Astrocyte (in vitro differentiated cells and primary cell): ENCODE measurements at regions not wholly inside any gene's neighbourhood (a gene's known extent, or its start where the extent isn't known, plus 50 kb on each side); places are given as distances from the start of the nearest gene placed in this dataset.

ENCODE experiments used
- DNase-seq: peaks from one replicate; pipeline ENCODE4 v3.0.0-alpha.2; 2010; ENCODE audit warnings: low read depth
- FAIRE-seq: peaks from 2 replicates; lab custom pipeline; 2011; peaks lifted over from hg19 to GRCh38; lab: Jason Lieb, UNC
- H2AFZ ChIP-seq: 2 replicates; pipeline ENCODE4 v1.6.0; 2012; ENCODE audit warnings: low read depth, low read length, inconsistent platforms
- H3K27ac ChIP-seq: 2 replicates; pipeline ENCODE4 v1.5.1; 2011; ENCODE audit warnings: low read depth, low read length, inconsistent platforms
- H3K27me3 ChIP-seq: 2 replicates; pipeline ENCODE4 v1.6.0; 2011; ENCODE audit warnings: low read length, inconsistent platforms; ENCODE audit not compliant: insufficient read depth
- H3K36me3 ChIP-seq: 2 replicates; pipeline ENCODE4 v1.5.1; 2011; ENCODE audit warnings: low read length, inconsistent platforms; ENCODE audit not compliant: insufficient read depth
- H3K4me1 ChIP-seq: 2 replicates; pipeline ENCODE4 v1.5.1; 2011; ENCODE audit warnings: low read length, inconsistent platforms; ENCODE audit not compliant: insufficient read depth
- H3K4me2 ChIP-seq: 2 replicates; pipeline ENCODE4 v1.6.0; 2012; ENCODE audit warnings: low read length, inconsistent platforms
- H3K4me3 ChIP-seq: 2 replicates; pipeline ENCODE4 v1.5.1; 2011; ENCODE audit warnings: low read depth, mild to moderate bottlenecking, low read length, inconsistent platforms; ENCODE audit not compliant: insufficient read depth
- H3K79me2 ChIP-seq: 2 replicates; pipeline ENCODE4 v1.6.0; 2012; ENCODE audit warnings: mild to moderate bottlenecking, low read length, inconsistent platforms; ENCODE audit not compliant: insufficient read depth
- H3K9ac ChIP-seq: 2 replicates; pipeline ENCODE4 v1.6.0; 2012; ENCODE audit warnings: mild to moderate bottlenecking, low read length, inconsistent platforms
- H3K9me3 ChIP-seq: 2 replicates; pipeline ENCODE4 v1.5.1; 2012; ENCODE audit warnings: low read depth, mild to moderate bottlenecking, low read length, inconsistent platforms; ENCODE audit not compliant: insufficient read depth
- H4K20me1 ChIP-seq: 2 replicates; pipeline ENCODE4 v1.6.0; 2012; ENCODE audit warnings: low read length, inconsistent platforms; ENCODE audit not compliant: insufficient read depth
- H3K27ac Mint-ChIP-seq: one replicate; pipeline ENCODE4 v1.8.0; 2021; ENCODE audit warnings: mild to moderate bottlenecking, mixed read lengths; ENCODE audit not compliant: unreplicated experiment
- H3K27me3 Mint-ChIP-seq: one replicate; pipeline ENCODE4 v1.8.0; 2021; ENCODE audit warnings: low read depth, mixed read lengths; ENCODE audit not compliant: unreplicated experiment
- H3K36me3 Mint-ChIP-seq: one replicate; pipeline ENCODE4 v1.8.0; 2021; ENCODE audit warnings: low read depth, mixed read lengths; ENCODE audit not compliant: unreplicated experiment
- H3K4me1 Mint-ChIP-seq: one replicate; pipeline ENCODE4 v1.8.0; 2021; ENCODE audit warnings: low read depth, mixed read lengths; ENCODE audit not compliant: unreplicated experiment
- H3K4me3 Mint-ChIP-seq: one replicate; pipeline ENCODE4 v1.8.0; 2021; ENCODE audit warnings: mild to moderate bottlenecking, moderate library complexity, mixed read lengths; ENCODE audit not compliant: unreplicated experiment
- H3K9me3 Mint-ChIP-seq: one replicate; pipeline ENCODE4 v1.8.0; 2021; ENCODE audit warnings: mild to moderate bottlenecking, mixed read lengths; ENCODE audit not compliant: unreplicated experiment
- EZH2 ChIP-seq: IDR thresholded peaks from 2 replicates; pipeline ENCODE4 v1.6.1; 2012; ENCODE audit warnings: mild to moderate bottlenecking, low read length, inconsistent platforms; ENCODE audit not compliant: insufficient read depth
- TF ChIP-seq, protein P1 (sequence below): IDR thresholded peaks from 2 replicates; pipeline ENCODE4 v1.5.1; 2011; ENCODE audit warnings: low read depth, mild to moderate bottlenecking, inconsistent platforms, low read length, moderate library complexity; ENCODE audit not compliant: insufficient read depth

DNA sequence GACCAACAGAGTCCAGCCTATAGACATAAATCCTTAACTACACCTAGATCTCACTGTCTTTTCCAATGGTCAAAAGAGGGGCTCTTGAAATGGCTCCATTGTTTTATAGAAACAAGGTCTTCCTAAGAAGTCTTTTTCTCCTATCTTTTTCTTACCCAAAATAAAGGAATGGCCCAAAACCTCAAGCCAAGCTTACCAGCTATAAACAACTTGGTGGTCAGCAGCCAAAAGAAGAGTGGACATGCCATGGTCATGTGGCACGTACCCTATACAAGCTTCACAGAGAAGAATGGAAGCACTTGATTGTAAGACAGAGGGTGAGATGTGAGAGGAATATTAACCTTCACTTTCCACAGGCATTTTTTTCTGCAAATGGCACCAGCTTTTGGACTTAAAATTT is 82.1 kb upstream of the GNAO1 start:
- peaks cover 29% of the 10 kb centered on the region for H3K27me3 Mint-ChIP-seq
- FAIRE-seq: no peak
- H3K36me3 Mint-ChIP-seq: no peaks in the 10 kb centered on the region
- Histone ChIP-seq H3K4me1 (no peaks in the 10 kb centered on the region), H3K9ac (no peak overlapping the region), H3K79me2 (no peaks in the 10 kb centered on the region), H3K4me3 (no peak overlapping the region), H4K20me1 (no peaks in the 10 kb centered on the region), H3K36me3 (no peaks in the 10 kb centered on the region), H3K4me2 (no peak overlapping the region), H2AFZ (no peak overlapping the region), H3K27me3 (no peaks in the 10 kb centered on the region), H3K9me3 (no peaks in the 10 kb centered on the region), H3K27ac (no peak overlapping the region)
- no peaks in the 10 kb centered on the region for H3K9me3 Mint-ChIP-seq
- no peak overlapping the region for H3K27ac Mint-ChIP-seq
- H3K4me3 Mint-ChIP-seq: no peak overlapping the region
- H3K4me1 Mint-ChIP-seq: no peaks in the 10 kb centered on the region
- no peak for DNase-seq
- TF ChIP-seq EZH2: no peak

GRCh38 chr16:56108724-56109123 is 82.6 kb upstream of the GNAO1 start:
- Mint-ChIP-seq H3K36me3 (no peaks in the 10 kb centered on the region), H3K4me3 (no peak overlapping the region), H3K27me3 (peaks cover 29% of the 10 kb centered on the region), H3K27ac (no peak overlapping the region), H3K9me3 (no peaks in the 10 kb centered on the region), H3K4me1 (no peaks in the 10 kb centered on the region)
- H2AFZ ChIP-seq: no peak overlapping the region
- H3K9ac ChIP-seq: no peak overlapping the region
- H3K79me2 ChIP-seq: no peaks in the 10 kb centered on the region
- H3K36me3 ChIP-seq: no peaks in the 10 kb centered on the region
- DNase-seq: no peak
- no peaks in the 10 kb centered on the region for H3K4me1 ChIP-seq
- no peaks in the 10 kb centered on the region for H4K20me1 ChIP-seq
- TF ChIP-seq EZH2: no peak
- TF ChIP-seq, protein P1, sequence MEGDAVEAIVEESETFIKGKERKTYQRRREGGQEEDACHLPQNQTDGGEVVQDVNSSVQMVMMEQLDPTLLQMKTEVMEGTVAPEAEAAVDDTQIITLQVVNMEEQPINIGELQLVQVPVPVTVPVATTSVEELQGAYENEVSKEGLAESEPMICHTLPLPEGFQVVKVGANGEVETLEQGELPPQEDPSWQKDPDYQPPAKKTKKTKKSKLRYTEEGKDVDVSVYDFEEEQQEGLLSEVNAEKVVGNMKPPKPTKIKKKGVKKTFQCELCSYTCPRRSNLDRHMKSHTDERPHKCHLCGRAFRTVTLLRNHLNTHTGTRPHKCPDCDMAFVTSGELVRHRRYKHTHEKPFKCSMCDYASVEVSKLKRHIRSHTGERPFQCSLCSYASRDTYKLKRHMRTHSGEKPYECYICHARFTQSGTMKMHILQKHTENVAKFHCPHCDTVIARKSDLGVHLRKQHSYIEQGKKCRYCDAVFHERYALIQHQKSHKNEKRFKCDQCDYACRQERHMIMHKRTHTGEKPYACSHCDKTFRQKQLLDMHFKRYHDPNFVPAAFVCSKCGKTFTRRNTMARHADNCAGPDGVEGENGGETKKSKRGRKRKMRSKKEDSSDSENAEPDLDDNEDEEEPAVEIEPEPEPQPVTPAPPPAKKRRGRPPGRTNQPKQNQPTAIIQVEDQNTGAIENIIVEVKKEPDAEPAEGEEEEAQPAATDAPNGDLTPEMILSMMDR: no peak
- H3K4me2 ChIP-seq: no peak overlapping the region
- H3K4me3 ChIP-seq: no peak overlapping the region
- no peaks in the 10 kb centered on the region for H3K27me3 ChIP-seq
- no peak overlapping the region for H3K27ac ChIP-seq
- H3K9me3 ChIP-seq: no peaks in the 10 kb centered on the region
- no peak for FAIRE-seq

DNA sequence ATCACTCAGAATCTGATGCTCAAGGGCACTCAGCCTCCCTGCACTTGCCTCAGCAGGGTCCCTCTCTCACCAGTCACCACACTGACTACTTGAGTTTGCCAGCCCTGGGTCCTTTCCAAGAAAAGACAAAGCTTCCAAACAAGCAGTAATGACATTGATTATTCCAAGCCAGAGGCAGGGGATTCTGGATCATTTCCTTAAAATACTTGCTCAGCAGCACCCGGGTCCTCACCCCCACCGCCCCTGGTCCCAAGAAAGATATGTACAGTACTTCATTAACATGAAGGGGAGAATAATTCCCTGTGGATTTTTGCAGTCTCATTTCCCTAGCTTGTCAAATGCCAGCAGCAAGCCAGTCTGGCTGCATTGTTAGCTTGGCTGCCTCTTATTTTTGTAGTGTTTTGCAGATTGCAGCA is 83.2 kb upstream of the GNAO1 start:
- Mint-ChIP-seq H3K27me3 (peaks cover 29% of the 10 kb centered on the region), H3K4me1 (no peaks in the 10 kb centered on the region), H3K27ac (no peak overlapping the region), H3K9me3 (no peaks in the 10 kb centered on the region), H3K4me3 (no peak overlapping the region), H3K36me3 (no peaks in the 10 kb centered on the region)
- Histone ChIP-seq H3K4me2 (no peak overlapping the region), H3K9ac (no peak overlapping the region), H3K79me2 (no peaks in the 10 kb centered on the region), H3K4me3 (no peak overlapping the region), H3K27me3 (no peaks in the 10 kb centered on the region), H3K4me1 (no peaks in the 10 kb centered on the region), H3K27ac (no peak overlapping the region), H2AFZ (no peak overlapping the region), H4K20me1 (no peaks in the 10 kb centered on the region), H3K36me3 (no peaks in the 10 kb centered on the region), H3K9me3 (no peaks in the 10 kb centered on the region)
- no peak for DNase-seq
- FAIRE-seq: no peak
- TF ChIP-seq, protein P1: no peak
- no peak for TF ChIP-seq EZH2
